SK-N-SH (cell line): ENCODE measurements at regions not wholly inside any gene's neighbourhood (a gene's known extent, or its start where the extent isn't known, plus 50 kb on each side); places are given as distances from the start of the nearest gene placed in this dataset.

ENCODE experiments used
- CTCF ChIP-seq: fragments of 200-600 bp; sonication (generic); IDR thresholded peaks from 2 replicates; pipeline ENCODE4 v1.6.1; 2017; ENCODE audit warnings: antibody characterized with exemption, mild to moderate bottlenecking, moderate library complexity
- ELF1 ChIP-seq: IDR thresholded peaks from 2 replicates; pipeline ENCODE4 v1.4.0; 2012
- EP300 ChIP-seq, 2 experiments: IDR thresholded peaks; 2 replicates each; pipeline versions ENCODE4 v1.4.0 to v1.6.1; 2012; ENCODE audit warnings: borderline replicate concordance in 1 of 2, low read depth in 1 of 2, low read length in 1 of 2
- FOXM1 ChIP-seq: IDR thresholded peaks from 2 replicates; pipeline ENCODE4 v1.4.0; 2012; ENCODE audit warnings: low read depth, mild to moderate bottlenecking
- POLR2AphosphoS5 ChIP-seq: IDR thresholded peaks from 2 replicates; pipeline ENCODE4 v1.6.1; 2012; ENCODE audit warnings: low read depth, low read length
- RAD21 ChIP-seq: IDR thresholded peaks from 2 replicates; pipeline ENCODE4 v1.6.1; 2012; ENCODE audit warnings: mild to moderate bottlenecking, low read length
- RCOR1 ChIP-seq: fragments of 150-350 bp; IDR thresholded peaks from 2 replicates; pipeline ENCODE4 v1.6.1; 2017; ENCODE audit warnings: antibody characterized with exemption, low read length
- RFX5 ChIP-seq: IDR thresholded peaks from 2 replicates; pipeline ENCODE4 v1.6.1; 2012; ENCODE audit warnings: mild to moderate bottlenecking, improper control_type of control experiment, low read length
- SMC3 ChIP-seq: IDR thresholded peaks from 2 replicates; pipeline ENCODE4 v1.6.1; 2012; ENCODE audit warnings: low read depth, low read length, improper control_type of control experiment
- USF1 ChIP-seq: IDR thresholded peaks from 2 replicates; pipeline ENCODE4 v1.4.0; 2012; ENCODE audit warnings: low read depth, borderline replicate concordance
- USF2 ChIP-seq: fragments of 150-350 bp; IDR thresholded peaks from 2 replicates; pipeline ENCODE4 v1.6.1; 2017; ENCODE audit warnings: antibody characterized with exemption, low read length, low read depth, borderline replicate concordance
- TF ChIP-seq, protein P1 (sequence below): IDR thresholded peaks from 2 replicates; pipeline ENCODE4 v1.4.0; 2012; ENCODE audit warnings: low read depth

GRCh38 chr17:71109697-71110096 is 940.4 kb downstream of the KCNJ2 start:
- TF ChIP-seq USF2 (no peak), RAD21 (no peak), CTCF (no peak), ELF1 (no peak), EP300 (IDR thresholded peaks at IDR 0.05; ENCODE audit: borderline replicate concordance in 1 of 2, low read depth in 1 of 2, low read length in 1 of 2) (no peak), USF1 (no peak), POLR2AphosphoS5 (no peak), SMC3 (no peak), RFX5 (no peak), FOXM1 (no peak), RCOR1 (no peak)
- TF ChIP-seq, protein P1, sequence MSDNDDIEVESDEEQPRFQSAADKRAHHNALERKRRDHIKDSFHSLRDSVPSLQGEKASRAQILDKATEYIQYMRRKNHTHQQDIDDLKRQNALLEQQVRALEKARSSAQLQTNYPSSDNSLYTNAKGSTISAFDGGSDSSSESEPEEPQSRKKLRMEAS: no peak
